Endodermal cell (in vitro differentiated cells): ENCODE measurements at regions not wholly inside any gene's neighbourhood (a gene's known extent, or its start where the extent isn't known, plus 50 kb on each side); places are given as distances from the start of the nearest gene placed in this dataset.

Experiments
- DNase-seq: peaks from one replicate; pipeline ENCODE4 v3.0.0-alpha.2; 2017
- H3K27ac ChIP-seq: 2 replicates; pipeline ENCODE4 v1.5.1; 2013; ENCODE audit warnings: mild to moderate bottlenecking, low read depth, low read length, moderate library complexity
- H3K27me3 ChIP-seq: 2 replicates; pipeline ENCODE4 v1.6.1; 2013; ENCODE audit warnings: mild to moderate bottlenecking, low read length, moderate library complexity; ENCODE audit not compliant: insufficient read depth, control insufficient read depth, poor library complexity, severe bottlenecking
- H3K36me3 ChIP-seq: 2 replicates; pipeline ENCODE4 v1.7.0; 2013; ENCODE audit warnings: mild to moderate bottlenecking, low read length, moderate library complexity; ENCODE audit not compliant: control insufficient read depth, insufficient read depth
- H3K4me1 ChIP-seq: one replicate; pipeline ENCODE4 v1.7.0; 2013; ENCODE audit warnings: low read length; ENCODE audit not compliant: control insufficient read depth, insufficient read depth
- H3K4me3 ChIP-seq: 2 replicates; pipeline ENCODE4 v1.5.1; 2013; ENCODE audit warnings: mild to moderate bottlenecking, low read length, moderate library complexity
- H3K9ac ChIP-seq: 2 replicates; pipeline ENCODE4 v1.6.1; 2013; ENCODE audit warnings: mild to moderate bottlenecking, low read length, moderate library complexity; ENCODE audit not compliant: poor library complexity, severe bottlenecking; ENCODE audit errors: extremely low read depth
- H3K9me3 ChIP-seq: 2 replicates; pipeline ENCODE4 v1.6.1; 2013; ENCODE audit warnings: mild to moderate bottlenecking, low read length, moderate library complexity; ENCODE audit not compliant: control insufficient read depth
- H3K27ac Mint-ChIP-seq: 2 replicates; pipeline ENCODE4 v1.8.0; 2020; ENCODE audit warnings: mixed read lengths
- H3K27me3 Mint-ChIP-seq: 2 replicates; pipeline ENCODE4 v1.8.0; 2021; ENCODE audit warnings: mild to moderate bottlenecking, mixed read lengths; ENCODE audit not compliant: insufficient read depth
- H3K36me3 Mint-ChIP-seq: 2 replicates; pipeline ENCODE4 v1.8.0; 2020; ENCODE audit warnings: low read depth, mixed read lengths
- H3K4me1 Mint-ChIP-seq: 2 replicates; pipeline ENCODE4 v1.8.0; 2020; ENCODE audit warnings: mixed read lengths
- H3K4me3 Mint-ChIP-seq: 2 replicates; pipeline ENCODE4 v1.8.0; 2020; ENCODE audit warnings: mild to moderate bottlenecking, moderate library complexity, mixed read lengths
- H3K9me3 Mint-ChIP-seq: 2 replicates; pipeline ENCODE4 v1.8.0; 2020; ENCODE audit warnings: mild to moderate bottlenecking, mixed read lengths
- CTCF ChIP-seq: fragments of 200-600 bp; sonication (generic); conservative IDR thresholded peaks from 2 replicates; pipeline ENCODE4 v1.5.0; 2021; ENCODE audit warnings: antibody characterized with exemption, mild to moderate bottlenecking
- WGBS, 2 experiments: methylation state at CpG; one replicate each; pipeline versions ENCODE4 v1.1.5 to v1.1.7; 2013; ENCODE audit warnings: missing lambda C conversion rate in 2 of 2, mixed read lengths in 1 of 2; ENCODE audit not compliant: insufficient coverage in 1 of 2, insufficient read length in 1 of 2; 5-methylcytosine and 5-hydroxymethylcytosine counted together

- Histone ChIP-seq H3K9ac (no peak overlapping the region), H3K27ac (no peak overlapping the region), H3K4me1 (no peaks in the 10 kb centered on the region), H3K36me3 (no peaks in the 10 kb centered on the region), H3K27me3 (no peaks in the 10 kb centered on the region), H3K4me3 (no peak overlapping the region), H3K9me3 (peaks cover 2% of the 10 kb centered on the region)
- H3K27me3 Mint-ChIP-seq = peaks cover 2% of the 10 kb centered on the region
- peak; percentile 61 for TF ChIP-seq CTCF
- H3K27ac Mint-ChIP-seq = no peak overlapping the region
- no peak overlapping the region for H3K4me3 Mint-ChIP-seq
- no peaks in the 10 kb centered on the region for H3K4me1 Mint-ChIP-seq
- 92 to 94% methylated on average over 2 of the region's 2 CpGs for WGBS, 2 experiments
- peak; percentile 49 for DNase-seq
- H3K9me3 Mint-ChIP-seq = no peaks in the 10 kb centered on the region
- no peaks in the 10 kb centered on the region for H3K36me3 Mint-ChIP-seq
These were observed 428.5 kb upstream of the CNTN3 start for GRCh38 chr3:75042941-75043340.

- H3K27ac ChIP-seq = no peak overlapping the region
- no peaks in the 10 kb centered on the region for H3K9me3 Mint-ChIP-seq
- H3K4me1 ChIP-seq = no peaks in the 10 kb centered on the region
- H3K36me3 ChIP-seq = no peaks in the 10 kb centered on the region
- no peak overlapping the region for H3K4me3 ChIP-seq
- no peaks in the 10 kb centered on the region for H3K4me1 Mint-ChIP-seq
- H3K4me3 Mint-ChIP-seq = no peak overlapping the region
- 97 to 100% methylated on average over 2 to 3 of the region's 3 CpGs for WGBS, 2 experiments
- no peaks in the 10 kb centered on the region for H3K27me3 ChIP-seq
- no peaks in the 10 kb centered on the region for H3K36me3 Mint-ChIP-seq
- peaks cover 19% of the 10 kb centered on the region for H3K9me3 ChIP-seq
- no peak overlapping the region for H3K27ac Mint-ChIP-seq
- no peaks in the 10 kb centered on the region for H3K27me3 Mint-ChIP-seq
- no peak overlapping the region for H3K9ac ChIP-seq
- DNase-seq = no peak
- TF ChIP-seq CTCF = no peak
These were observed 434.2 kb upstream of the CNTN3 start for GRCh38 chr3:75048650-75049049.

DNA sequence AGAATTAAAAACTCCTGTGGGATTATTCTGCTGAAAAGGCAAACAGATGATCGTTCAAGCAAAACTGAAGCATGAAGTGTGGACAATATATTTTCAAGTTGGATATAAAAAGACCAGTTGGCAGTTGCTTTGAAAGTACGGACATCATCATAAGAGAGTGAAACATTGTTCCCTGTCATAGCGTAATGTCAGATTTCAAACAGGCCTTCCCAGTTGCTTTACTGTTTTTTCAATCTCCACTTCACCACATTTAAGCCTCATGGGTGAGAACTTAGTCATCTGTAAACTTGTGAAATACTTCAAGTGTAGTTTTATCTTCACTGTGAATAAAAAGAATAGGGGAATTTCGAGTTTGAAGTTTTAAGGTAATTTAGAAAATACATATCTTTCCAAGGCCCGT lies 435.1 kb upstream of the CNTN3 start:
- H3K9me3 Mint-ChIP-seq = no peaks in the 10 kb centered on the region
- no peaks in the 10 kb centered on the region for H3K36me3 Mint-ChIP-seq
- Histone ChIP-seq H3K9ac (no peak overlapping the region), H3K27me3 (no peaks in the 10 kb centered on the region), H3K36me3 (no peaks in the 10 kb centered on the region), H3K27ac (no peak overlapping the region), H3K4me1 (no peaks in the 10 kb centered on the region), H3K9me3 (peaks cover 19% of the 10 kb centered on the region), H3K4me3 (no peak overlapping the region)
- 96 to 100% methylated on average over 1 to 5 of the region's 5 CpGs for WGBS, 2 experiments
- no peak overlapping the region for H3K4me3 Mint-ChIP-seq
- no peaks in the 10 kb centered on the region for H3K27me3 Mint-ChIP-seq
- no peak for TF ChIP-seq CTCF
- no peaks in the 10 kb centered on the region for H3K4me1 Mint-ChIP-seq
- DNase-seq = no peak
- no peak overlapping the region for H3K27ac Mint-ChIP-seq
